IMR-90 (cell line): ENCODE measurements at regions not wholly inside any gene's neighbourhood (a gene's known extent, or its start where the extent isn't known, plus 50 kb on each side); places are given as distances from the start of the nearest gene placed in this dataset.

ENCODE experiments used
- ATAC-seq: fragments of 200-7000 bp; cut with Tn5 transposase; 2 replicates; pipeline ENCODE4 v1.9.1; 2020; ENCODE audit warnings: low read depth, mild to moderate bottlenecking, moderate library complexity
- BruUV-seq: library from RNA; stranded (reverse); fragments of 400-500 nt; replicated peaks from 2 replicates; lab custom pipeline; 2021; lab: Mats Ljungman, UMichigan
- CTCF ChIA-PET: fragments of 300-600 bp; formaldehyde crosslinking; extraction: SDS; loops from one replicate; lab custom pipeline; 2021; ENCODE audit warnings: antibody characterized with exemption; lab: Yijun Ruan, JAX
- POLR2A ChIA-PET: fragments of 300-600 bp; sonication (Branson Sonifier 250); formaldehyde crosslinking; loops from one replicate; lab custom pipeline; 2022; ENCODE audit warnings: antibody characterized with exemption; ENCODE audit not compliant: unreplicated experiment; lab: Charles Lee
- DNase-seq: peaks from one replicate; pipeline ENCODE4 v3.0.0; 2013
- H2AFZ ChIP-seq: replicated peaks from 2 replicates; pipeline ENCODE3; 2013; ENCODE audit warnings: low read length, mild to moderate bottlenecking; ENCODE audit not compliant: poor library complexity
- H2AK5ac ChIP-seq: 2 replicates; pipeline ENCODE4 v1.6.1; 2013; ENCODE audit warnings: low read depth, low read length, inconsistent platforms
- H2AK9ac ChIP-seq: replicated peaks from 2 replicates; pipeline ENCODE3; 2013; ENCODE audit warnings: mild to moderate bottlenecking, low read depth, low read length, moderate library complexity; ENCODE audit not compliant: poor library complexity
- H2BK120ac ChIP-seq: 2 replicates; pipeline ENCODE4 v1.6.1; 2013; ENCODE audit warnings: low read depth, low read length, inconsistent platforms
- H2BK15ac ChIP-seq: 3 replicates; pipeline ENCODE4 v1.6.1; 2013; ENCODE audit warnings: low read depth, low read length, inconsistent platforms
- H2BK20ac ChIP-seq: 2 replicates; pipeline ENCODE4 v1.6.1; 2013; ENCODE audit warnings: low read depth, mild to moderate bottlenecking, inconsistent platforms, low read length, moderate library complexity
- H2BK5ac ChIP-seq: 2 replicates; pipeline ENCODE4 v1.6.1; 2013; ENCODE audit warnings: mild to moderate bottlenecking, low read depth, low read length, inconsistent platforms; ENCODE audit not compliant: poor library complexity, severe bottlenecking
- H3K14ac ChIP-seq: replicated peaks from 2 replicates; pipeline ENCODE4 v1.6.1; 2013; ENCODE audit warnings: low read depth, low read length, inconsistent platforms
- H3K18ac ChIP-seq: 2 replicates; pipeline ENCODE4 v1.6.1; 2013; ENCODE audit warnings: low read depth, low read length, control low read depth
- H3K23ac ChIP-seq: 2 replicates; pipeline ENCODE4 v1.6.1; 2013; ENCODE audit warnings: low read depth, low read length, inconsistent platforms
- H3K27ac ChIP-seq: 2 replicates; pipeline ENCODE4 v1.5.1; 2013; ENCODE audit warnings: mild to moderate bottlenecking, control low read depth, low read length; ENCODE audit not compliant: insufficient read depth
- H3K27me3 ChIP-seq: 2 replicates; pipeline ENCODE4 v1.6.1; 2013; ENCODE audit warnings: low read length; ENCODE audit not compliant: control insufficient read depth, insufficient read depth
- H3K36me3 ChIP-seq: 2 replicates; pipeline ENCODE4 v1.6.1; 2013; ENCODE audit warnings: low read length, mixed read lengths; ENCODE audit not compliant: control insufficient read depth, insufficient read depth
- H3K4ac ChIP-seq: 2 replicates; pipeline ENCODE4 v1.6.1; 2013; ENCODE audit warnings: low read depth, low read length, inconsistent platforms
- H3K4me1 ChIP-seq: 2 replicates; pipeline ENCODE4 v1.6.1; 2013; ENCODE audit warnings: low read length, mixed read lengths; ENCODE audit not compliant: control insufficient read depth, insufficient read depth
- H3K4me2 ChIP-seq: 2 replicates; pipeline ENCODE4 v1.6.1; 2013; ENCODE audit warnings: low read depth, mild to moderate bottlenecking, control low read depth, low read length, moderate library complexity
- H3K4me3 ChIP-seq: 2 replicates; pipeline ENCODE4 v1.5.1; 2013; ENCODE audit warnings: low read depth, mild to moderate bottlenecking, control low read depth, low read length, moderate library complexity; ENCODE audit not compliant: insufficient read depth
- H3K56ac ChIP-seq: 2 replicates; pipeline ENCODE4 v1.6.1; 2013; ENCODE audit warnings: low read length, inconsistent platforms; ENCODE audit not compliant: insufficient read depth; ENCODE audit errors: extremely low read depth
- H3K79me1 ChIP-seq, 2 experiments: 2 replicates each; pipeline ENCODE4 v1.6.1; 2013; ENCODE audit warnings: low read length in 2 of 2, inconsistent platforms in 1 of 2, low read depth in 1 of 2
- H3K9ac ChIP-seq: 2 replicates; pipeline ENCODE4 v1.6.1; 2013; ENCODE audit warnings: low read depth, low read length, control low read depth
- H3K9me1 ChIP-seq: 2 replicates; pipeline ENCODE4 v1.6.1; 2013; ENCODE audit warnings: low read length, inconsistent platforms; ENCODE audit not compliant: insufficient read depth
- H3K9me3 ChIP-seq: 2 replicates; pipeline ENCODE4 v1.6.1; 2013; ENCODE audit warnings: low read length; ENCODE audit not compliant: control insufficient read depth, insufficient read depth
- H4K20me1 ChIP-seq: 2 replicates; pipeline ENCODE4 v1.6.1; 2013; ENCODE audit warnings: low read length, inconsistent platforms; ENCODE audit not compliant: insufficient read depth
- H4K5ac ChIP-seq: 2 replicates; pipeline ENCODE4 v1.6.1; 2013; ENCODE audit warnings: mild to moderate bottlenecking, low read depth, low read length, control low read depth
- H4K8ac ChIP-seq, 2 experiments: 2 replicates each; pipeline ENCODE4 v1.6.1; 2013; ENCODE audit warnings: low read depth in 2 of 2, low read length in 2 of 2, control low read depth in 1 of 2, inconsistent platforms in 1 of 2
- H4K91ac ChIP-seq: 2 replicates; pipeline ENCODE4 v1.6.1; 2013; ENCODE audit warnings: low read depth, low read length, inconsistent platforms; ENCODE audit not compliant: insufficient read depth
- BHLHE40 ChIP-seq: fragments of 150-350 bp; IDR thresholded peaks from 2 replicates; pipeline ENCODE4 v1.6.1; 2016; ENCODE audit warnings: mild to moderate bottlenecking, low read depth, low read length
- CEBPB ChIP-seq: IDR thresholded peaks from 2 replicates; pipeline ENCODE4 v1.6.1; 2012; ENCODE audit warnings: low read depth, low read length, improper control_type of control experiment
- CHD1 ChIP-seq: IDR thresholded peaks from 2 replicates; pipeline ENCODE4 v1.6.1; 2012; ENCODE audit warnings: low read depth, low read length, improper control_type of control experiment
- ELK1 ChIP-seq: fragments of 150-350 bp; IDR thresholded peaks from 2 replicates; pipeline ENCODE4 v1.6.1; 2016; ENCODE audit warnings: low read depth, mild to moderate bottlenecking, low read length, moderate library complexity, borderline replicate concordance
- FOS ChIP-seq: fragments of 150-350 bp; IDR thresholded peaks from 2 replicates; pipeline ENCODE4 v1.6.1; 2016; ENCODE audit warnings: low read depth, low read length
- MAFK ChIP-seq: IDR thresholded peaks from 2 replicates; pipeline ENCODE4 v1.6.1; 2012; ENCODE audit warnings: low read depth, low read length, improper control_type of control experiment
- MAZ ChIP-seq: IDR thresholded peaks from 2 replicates; pipeline ENCODE4 v1.6.1; 2012; ENCODE audit warnings: low read depth, mild to moderate bottlenecking, low read length, improper control_type of control experiment, moderate library complexity, borderline replicate concordance
- MXI1 ChIP-seq: IDR thresholded peaks from 2 replicates; pipeline ENCODE4 v1.6.1; 2012; ENCODE audit warnings: low read depth, mild to moderate bottlenecking, low read length, moderate library complexity, borderline replicate concordance
- NFE2L2 ChIP-seq: fragments of 150-350 bp; IDR thresholded peaks from 2 replicates; pipeline ENCODE4 v1.6.1; 2016; ENCODE audit warnings: low read depth, mild to moderate bottlenecking, low read length
- POLR2A ChIP-seq: IDR thresholded peaks from 2 replicates; pipeline ENCODE4 v1.6.1; 2012; ENCODE audit warnings: mild to moderate bottlenecking, low read depth, low read length
- RAD21 ChIP-seq: IDR thresholded peaks from 2 replicates; pipeline ENCODE4 v1.6.1; 2012; ENCODE audit warnings: low read length, improper control_type of control experiment
- RCOR1 ChIP-seq: IDR thresholded peaks from 2 replicates; pipeline ENCODE4 v1.6.1; 2012; ENCODE audit warnings: mild to moderate bottlenecking, low read length, improper control_type of control experiment; ENCODE audit not compliant: insufficient replicate concordance
- RFX5 ChIP-seq: IDR thresholded peaks from 2 replicates; pipeline ENCODE4 v1.8.0; 2012; ENCODE audit warnings: low read depth, mild to moderate bottlenecking, low read length, moderate library complexity
- SMC3 ChIP-seq: fragments of 150-350 bp; IDR thresholded peaks from 2 replicates; pipeline ENCODE4 v1.6.1; 2016; ENCODE audit warnings: low read depth, mild to moderate bottlenecking, antibody characterized with exemption, low read length, moderate library complexity
- USF2 ChIP-seq: fragments of 150-350 bp; IDR thresholded peaks from 2 replicates; pipeline ENCODE4 v1.6.1; 2017; ENCODE audit warnings: mild to moderate bottlenecking, antibody characterized with exemption, low read length, low read depth
- WGBS, 2 experiments: methylation state at CpG; one replicate each; pipeline versions ENCODE4 v1.1.5 to v1.1.7; 2013; ENCODE audit warnings: missing lambda C conversion rate in 2 of 2; ENCODE audit not compliant: insufficient read length in 1 of 2; ENCODE audit errors: extremely low coverage in 2 of 2; 5-methylcytosine and 5-hydroxymethylcytosine counted together
- dilution Hi-C: fragments of 300-500 bp; cut with HindIII; formaldehyde crosslinking; loops from one replicate; pipeline ENCODE4 v1.14.3; 2018; ENCODE audit warnings: low sequenced_read_pairs; ENCODE audit not compliant: unreplicated experiment
- in situ Hi-C: fragments of 300-500 bp; cut with MboI; formaldehyde crosslinking; loops from 3 replicates; pipeline ENCODE4 v1.14.3; 2019; ENCODE audit warnings: low sequenced_read_pairs, inconsistent platforms, mixed read lengths
- intact Hi-C: fragments of 100-400 bp; cut with micrococcal nuclease; formaldehyde crosslinking; loops from 2 replicates; pipeline ENCODE4 v1.10.0; 2022
- TF ChIP-seq, protein P1 (sequence below): conservative IDR thresholded peaks from 2 replicates; pipeline ENCODE4 v1.5.1; 2012; ENCODE audit warnings: mild to moderate bottlenecking, low read depth, low read length, improper control_type of control experiment

DNA sequence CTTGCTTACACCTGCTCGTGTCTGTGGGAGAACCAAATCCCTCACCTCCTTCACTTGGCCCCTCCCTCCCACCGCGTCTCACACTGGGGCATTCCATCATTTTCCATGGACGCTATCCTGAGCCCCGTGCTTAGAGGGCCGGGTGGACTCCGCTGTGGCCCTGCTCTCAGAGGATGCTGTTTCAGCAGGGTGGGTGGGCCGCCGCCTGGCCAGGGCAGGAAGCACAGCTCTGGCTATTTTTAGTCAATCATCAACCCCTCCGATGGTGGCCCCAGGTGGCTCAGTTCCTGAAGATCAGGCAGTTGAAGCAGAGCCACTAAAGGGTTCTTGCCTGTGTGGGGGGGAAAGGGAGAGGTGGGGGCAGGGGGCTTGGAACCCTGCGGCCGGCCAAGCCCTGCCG is 230.3 kb downstream of the ENGASE start:
- Histone ChIP-seq H3K79me1 (no peaks in the 10 kb centered on the region), H3K9me3 (no peaks in the 10 kb centered on the region), H2AK9ac (no peak overlapping the region), H4K8ac (no peak overlapping the region), H4K20me1 (no peaks in the 10 kb centered on the region), H3K4ac (no peak overlapping the region), H3K36me3 (no peaks in the 10 kb centered on the region), H3K4me2 (no peak overlapping the region), H4K5ac (no peak overlapping the region), H4K91ac (no peak overlapping the region), H2BK5ac (no peak overlapping the region), H3K27ac (no peak overlapping the region), H2AK5ac (no peak overlapping the region), H2BK15ac (no peak overlapping the region), H3K23ac (no peak overlapping the region), H2BK20ac (no peak overlapping the region), H3K9ac (no peak overlapping the region), H2AFZ (no peak overlapping the region), H2BK120ac (no peak overlapping the region), H3K18ac (no peak overlapping the region), H3K4me1 (no peaks in the 10 kb centered on the region), H3K9me1 (no peaks in the 10 kb centered on the region), H3K14ac (no peak overlapping the region), H3K27me3 (peaks cover 11% of the 10 kb centered on the region), H3K56ac (no peak overlapping the region), H3K4me3 (no peak overlapping the region)
- in situ Hi-C loops (no loop called here), dilution Hi-C loops (no loop called here), intact Hi-C loops (no loop called here)
- TF ChIP-seq CEBPB (no peak), MXI1 (no peak), RAD21 (no peak), RFX5 (no peak), RCOR1 (no peak), FOS (no peak), CHD1 (no peak), BHLHE40 (no peak), ELK1 (no peak), USF2 (no peak), MAFK (no peak), POLR2A (no peak), NFE2L2 (no peak), SMC3 (no peak), MAZ (no peak)
- TF ChIP-seq, protein P1, sequence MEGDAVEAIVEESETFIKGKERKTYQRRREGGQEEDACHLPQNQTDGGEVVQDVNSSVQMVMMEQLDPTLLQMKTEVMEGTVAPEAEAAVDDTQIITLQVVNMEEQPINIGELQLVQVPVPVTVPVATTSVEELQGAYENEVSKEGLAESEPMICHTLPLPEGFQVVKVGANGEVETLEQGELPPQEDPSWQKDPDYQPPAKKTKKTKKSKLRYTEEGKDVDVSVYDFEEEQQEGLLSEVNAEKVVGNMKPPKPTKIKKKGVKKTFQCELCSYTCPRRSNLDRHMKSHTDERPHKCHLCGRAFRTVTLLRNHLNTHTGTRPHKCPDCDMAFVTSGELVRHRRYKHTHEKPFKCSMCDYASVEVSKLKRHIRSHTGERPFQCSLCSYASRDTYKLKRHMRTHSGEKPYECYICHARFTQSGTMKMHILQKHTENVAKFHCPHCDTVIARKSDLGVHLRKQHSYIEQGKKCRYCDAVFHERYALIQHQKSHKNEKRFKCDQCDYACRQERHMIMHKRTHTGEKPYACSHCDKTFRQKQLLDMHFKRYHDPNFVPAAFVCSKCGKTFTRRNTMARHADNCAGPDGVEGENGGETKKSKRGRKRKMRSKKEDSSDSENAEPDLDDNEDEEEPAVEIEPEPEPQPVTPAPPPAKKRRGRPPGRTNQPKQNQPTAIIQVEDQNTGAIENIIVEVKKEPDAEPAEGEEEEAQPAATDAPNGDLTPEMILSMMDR: no peak
- ChIA-PET CTCF (no interaction called here), POLR2A (no interaction called here)
- DNase-seq (no peak), ATAC-seq (no peak)
- 23% methylated on average over 6 of the region's 13 CpGs; no CpG with 5 or more reads in 1 of the 2 experiments for WGBS, 2 experiments
- no TSS peak for BruUV-seq
